GM21381 (cell line): ENCODE measurements at regions not wholly inside any gene's neighbourhood (a gene's known extent, or its start where the extent isn't known, plus 50 kb on each side); places are given as distances from the start of the nearest gene placed in this dataset.

Source experiments
- ATAC-seq: cut with Tn5 transposase; IDR thresholded peaks from one replicate; pipeline ENCODE4 v1.9.1; 2021; ENCODE audit warnings: mild to moderate bottlenecking, moderate library complexity; ENCODE audit not compliant: unreplicated experiment

DNA sequence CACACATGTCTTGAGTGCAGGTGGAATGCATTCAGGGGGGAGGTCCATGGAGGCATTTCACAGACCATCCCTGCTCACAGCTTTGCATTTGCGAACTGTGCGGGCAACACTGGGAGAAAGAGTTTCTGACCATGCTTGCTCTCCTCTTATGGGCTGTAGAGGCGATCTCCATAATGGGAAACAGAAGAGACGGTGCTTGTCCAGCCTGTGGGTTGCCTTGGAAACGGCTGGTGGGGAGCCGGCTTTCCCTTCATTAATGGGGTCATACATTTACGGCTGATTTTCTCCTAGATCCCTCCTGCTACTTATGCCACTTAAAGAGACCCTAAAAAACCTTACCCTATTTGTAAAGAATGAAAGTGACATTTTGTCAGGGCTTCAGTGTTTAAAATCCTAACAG is 147.4 kb downstream of the SOX11 start:
- no peak for ATAC-seq

DNA sequence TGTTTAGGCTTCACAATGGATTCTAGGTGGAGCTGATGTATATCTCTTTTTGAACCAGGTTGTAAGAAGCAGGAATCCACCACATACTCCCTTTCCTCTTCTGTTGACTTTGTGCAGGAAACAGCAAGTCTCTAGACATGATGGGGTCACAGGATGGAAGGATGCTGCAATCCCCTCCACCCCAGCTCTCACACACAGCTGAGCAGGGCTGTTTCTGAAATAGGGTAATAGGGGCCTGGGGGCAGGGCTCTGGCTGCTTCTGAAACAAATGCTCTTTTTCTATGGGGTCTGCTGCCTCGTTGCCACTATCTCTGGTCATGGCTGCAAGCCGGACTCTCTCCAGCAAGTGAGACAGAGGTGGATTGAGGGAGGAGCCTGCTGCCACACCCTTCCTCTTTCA is 148.9 kb downstream of the SOX11 start:
- no peak for ATAC-seq

DNA sequence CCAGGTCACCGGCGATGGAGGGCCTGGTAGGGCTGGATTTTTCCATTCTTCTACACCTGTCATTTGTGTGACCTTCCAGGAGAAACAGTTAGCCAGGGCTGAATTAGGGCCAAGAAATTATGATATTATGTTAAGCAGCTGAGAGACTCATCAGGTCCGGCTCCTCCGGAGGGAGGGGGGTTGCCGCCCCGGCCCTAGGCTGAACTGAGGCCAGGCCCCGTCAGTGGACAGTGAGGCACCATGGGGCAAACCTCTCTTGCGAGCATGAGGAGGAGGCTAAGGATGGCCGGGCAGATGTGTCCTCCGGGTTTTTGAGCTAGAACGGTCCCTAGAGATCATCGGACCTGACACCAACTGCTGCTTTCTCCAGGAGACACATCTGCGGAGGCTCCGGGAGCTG is 150.1 kb downstream of the SOX11 start:
- ATAC-seq, result no peak

DNA sequence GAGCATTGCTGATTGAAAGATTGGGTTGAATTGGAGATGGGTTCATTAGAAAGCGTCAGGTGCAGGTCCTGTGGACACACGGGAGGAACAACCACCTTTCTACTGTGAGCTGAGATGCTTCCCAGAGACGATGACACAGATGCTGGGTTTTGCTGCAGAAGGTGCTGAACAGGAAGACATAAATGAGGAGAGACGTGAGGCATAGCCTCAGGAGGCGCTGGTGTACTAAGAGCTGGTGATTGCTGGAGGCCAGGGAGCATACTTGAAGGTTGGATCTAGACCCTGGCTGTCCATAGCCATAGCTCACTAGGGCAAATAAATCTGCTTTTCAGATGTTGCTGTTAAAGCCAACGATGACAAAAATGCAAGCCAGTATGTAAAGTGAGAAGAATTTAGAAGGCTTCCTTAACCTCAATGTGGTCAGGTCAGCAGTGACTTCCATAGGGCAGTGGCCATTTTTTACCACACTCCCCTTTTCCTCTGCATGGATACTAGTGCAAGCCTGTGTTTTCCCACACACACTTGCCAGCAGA is 153.7 kb downstream of the SOX11 start:
- no peak for ATAC-seq

DNA sequence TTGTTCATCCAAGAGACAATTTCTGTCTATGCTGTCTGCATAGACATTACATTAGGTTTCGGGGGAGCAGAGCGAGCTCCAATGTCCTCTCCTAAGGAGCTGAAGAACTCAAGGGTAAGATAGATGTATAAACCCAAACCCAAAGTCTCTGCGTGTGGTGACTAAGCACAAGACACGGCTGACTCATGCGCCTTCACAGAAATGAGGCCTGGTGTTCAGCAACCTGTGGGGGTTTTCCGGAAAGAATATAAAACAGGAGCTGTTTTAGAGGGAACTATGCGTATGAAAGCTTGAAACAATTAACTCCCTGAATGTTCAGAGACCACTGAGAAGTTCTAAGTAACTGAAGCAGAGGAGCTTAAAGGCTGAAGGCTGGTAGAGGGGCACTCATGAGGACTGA is 154.7 kb downstream of the SOX11 start:
- ATAC-seq, result no peak

DNA sequence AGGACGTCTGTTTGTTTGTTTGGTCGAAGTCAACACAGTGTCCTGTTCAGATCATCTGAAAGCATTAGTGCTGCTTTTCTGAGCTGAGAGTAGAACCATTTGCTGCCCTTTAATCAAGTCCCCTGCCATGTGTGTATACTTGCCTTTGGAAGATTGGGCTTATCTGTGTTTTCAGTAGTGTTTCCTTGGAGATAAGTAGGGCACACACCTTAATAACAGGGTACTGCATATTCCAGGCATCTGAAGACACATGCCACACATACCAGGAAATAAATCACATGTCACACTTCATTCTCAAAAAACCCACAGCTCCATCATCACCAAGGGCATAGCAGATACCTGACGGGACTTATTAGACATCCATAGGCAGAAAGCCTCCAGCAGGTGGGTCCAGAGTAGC is 157.4 kb downstream of the SOX11 start:
- no peak for ATAC-seq

DNA sequence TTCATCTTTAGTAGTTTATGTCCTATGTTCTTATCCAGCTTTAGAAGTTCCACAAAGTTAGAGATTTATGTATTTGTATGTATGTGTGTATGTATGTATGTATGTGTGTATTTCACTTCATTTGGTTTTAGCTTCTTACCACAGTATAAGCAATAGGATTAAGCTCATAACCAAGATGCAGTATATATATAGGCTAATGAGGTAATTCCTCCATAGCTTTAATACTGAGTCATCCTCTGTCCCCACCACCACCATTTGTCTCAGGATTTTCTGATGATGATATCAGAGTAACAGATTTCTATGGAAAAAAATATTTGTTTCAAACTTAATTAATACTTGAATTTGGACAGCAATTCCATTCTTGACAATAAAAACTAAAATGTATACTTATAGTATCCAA is 159.2 kb downstream of the SOX11 start:
- ATAC-seq, result no peak

DNA sequence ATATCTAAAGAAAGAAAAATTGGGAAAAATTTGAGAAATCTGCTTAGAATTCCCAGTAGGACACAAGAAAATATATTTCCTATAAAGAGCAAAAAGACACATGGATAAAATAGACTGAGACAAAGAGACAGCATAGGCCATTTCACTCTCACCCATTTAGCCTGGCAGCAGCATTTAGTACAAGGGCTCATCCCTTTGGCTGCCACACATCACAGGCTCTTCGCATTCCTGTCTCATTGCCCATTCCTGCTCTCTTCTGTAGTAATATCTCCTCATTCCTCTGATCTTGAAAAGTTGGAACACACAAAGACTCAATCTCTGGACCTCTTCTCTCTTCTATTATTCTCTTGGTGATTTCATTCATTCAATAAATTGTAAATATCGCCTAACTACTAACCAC is 162.6 kb downstream of the SOX11 start:
- no peak for ATAC-seq

DNA sequence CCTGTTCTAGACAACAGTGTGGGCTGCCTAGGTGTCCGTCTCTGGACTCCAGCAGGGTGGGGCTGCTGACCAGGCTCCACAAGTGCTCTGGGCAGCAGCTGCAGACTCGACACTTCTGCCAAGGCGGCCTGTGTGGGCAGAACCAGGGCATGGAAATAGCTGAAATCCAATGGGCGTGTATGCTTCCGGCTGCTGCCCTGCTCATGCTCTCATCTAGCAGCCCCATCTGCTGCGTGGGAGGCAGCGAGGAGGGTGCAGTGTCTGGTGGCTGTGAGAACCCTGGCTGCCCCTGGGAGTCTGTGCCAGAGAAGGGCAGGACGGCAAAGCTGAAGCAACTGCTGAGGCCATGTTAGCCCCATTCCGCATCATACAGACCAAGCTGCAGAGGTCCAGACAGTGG is 174.9 kb downstream of the SOX11 start:
- no peak for ATAC-seq

DNA sequence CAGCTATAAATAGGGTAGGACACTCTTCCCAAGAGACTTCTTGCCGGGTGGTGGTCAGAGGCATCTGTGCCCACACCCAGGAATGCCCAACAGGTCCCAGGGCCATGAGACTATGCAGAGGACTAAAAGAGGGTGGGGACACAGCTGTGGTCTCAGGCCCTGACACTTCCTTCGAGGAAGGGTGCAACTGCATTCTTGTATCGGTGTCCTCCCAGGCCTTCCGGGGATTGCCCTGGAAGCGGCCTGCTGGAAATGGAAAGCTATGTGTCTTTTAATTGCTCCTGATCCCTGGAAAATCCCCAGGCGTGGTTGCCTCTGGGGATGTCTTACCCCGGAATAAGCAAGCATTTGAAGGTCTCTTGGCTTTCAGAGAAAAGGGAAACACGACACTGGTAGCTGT is 176.7 kb downstream of the SOX11 start:
- no peak for ATAC-seq

DNA sequence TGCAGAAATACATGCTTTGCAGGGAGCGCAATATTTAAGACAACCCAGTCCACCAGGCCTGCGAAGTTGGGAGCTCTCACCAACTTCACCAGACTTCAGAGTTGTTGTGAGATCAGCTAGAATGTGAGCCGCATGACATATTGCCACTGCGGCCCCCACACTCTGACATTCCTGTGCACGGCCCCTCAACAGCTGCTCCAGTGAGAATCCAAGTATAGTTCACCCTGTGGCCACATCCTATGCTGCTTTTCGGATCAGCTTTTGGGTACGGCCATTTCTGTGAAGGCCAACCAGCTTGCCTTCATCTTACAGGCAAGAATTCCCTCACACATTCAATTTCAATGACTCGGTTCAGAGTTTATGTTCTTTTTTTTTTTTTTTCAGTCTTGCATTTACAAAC is 177.8 kb downstream of the SOX11 start:
- no peak for ATAC-seq

DNA sequence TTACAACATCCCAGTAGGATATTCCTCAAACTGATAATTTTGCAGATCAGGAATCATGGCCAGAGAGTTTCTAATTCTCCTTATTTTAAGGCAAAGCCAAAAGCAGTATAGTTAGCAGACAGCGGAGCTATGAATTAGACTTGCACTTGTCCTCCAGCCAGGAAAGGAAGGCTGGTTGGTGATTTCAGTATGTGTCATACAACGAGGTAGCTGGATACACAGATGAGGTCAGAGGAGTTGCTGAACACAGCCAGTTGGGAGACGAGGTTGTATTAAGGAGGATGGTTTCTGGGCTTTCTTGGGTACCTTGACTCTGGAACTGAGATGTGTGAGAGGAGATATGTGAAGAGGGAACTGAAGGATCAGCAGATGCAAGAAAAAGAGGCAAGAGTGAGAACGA is 185.2 kb downstream of the SOX11 start:
- no peak for ATAC-seq

DNA sequence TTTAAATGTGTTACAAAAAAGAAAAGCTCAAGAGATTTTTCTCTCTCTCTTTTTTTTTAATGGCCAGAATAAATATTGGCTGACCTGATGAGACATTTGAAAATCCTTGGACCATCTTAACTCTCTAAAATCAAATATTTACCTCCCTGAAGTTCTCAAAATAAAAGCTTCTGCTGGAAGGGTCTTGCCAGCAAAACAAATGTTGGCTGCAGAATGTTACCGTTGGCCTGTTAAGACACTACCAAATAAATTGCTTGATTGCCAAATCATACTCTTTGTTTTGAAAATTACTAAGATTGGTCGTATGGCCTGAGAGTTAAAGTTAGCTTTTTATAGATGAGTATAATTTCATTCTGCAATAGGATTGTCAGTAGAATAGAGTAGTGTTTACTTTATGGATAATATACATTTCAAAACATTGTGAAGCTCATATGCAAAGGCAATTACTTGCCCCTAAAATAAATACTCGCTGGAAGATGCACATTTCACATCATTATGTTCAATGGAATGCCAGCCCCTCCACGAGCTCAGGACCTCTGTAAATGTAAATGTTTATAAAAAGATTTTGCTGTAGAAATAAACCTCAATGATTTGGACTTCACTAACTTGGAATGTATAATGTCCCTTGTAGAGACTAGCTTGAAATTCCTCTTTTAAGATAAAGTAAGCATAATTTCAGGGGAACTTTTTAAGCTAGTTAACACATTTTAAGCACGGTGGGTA is 193.4 kb downstream of the SOX11 start:
- no peak for ATAC-seq

DNA sequence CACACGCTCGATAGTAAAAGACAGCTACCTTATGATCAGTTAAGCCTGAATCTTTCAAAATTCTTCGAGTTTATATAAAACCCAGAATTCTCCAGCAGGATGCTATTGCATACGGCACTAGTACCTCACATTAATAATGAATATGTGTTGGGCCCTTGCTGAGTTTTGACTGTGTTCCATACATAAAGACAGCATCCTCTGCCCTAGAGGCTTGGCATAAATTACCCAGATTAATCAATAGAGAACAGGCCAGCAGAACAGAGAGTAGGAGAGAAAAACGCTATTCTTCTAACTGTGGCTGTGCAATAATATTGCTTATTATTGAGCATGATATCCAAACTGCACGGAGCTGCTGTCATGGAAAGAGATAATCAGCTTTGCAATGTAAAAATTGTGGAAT is 194.3 kb downstream of the SOX11 start:
- no peak for ATAC-seq

DNA sequence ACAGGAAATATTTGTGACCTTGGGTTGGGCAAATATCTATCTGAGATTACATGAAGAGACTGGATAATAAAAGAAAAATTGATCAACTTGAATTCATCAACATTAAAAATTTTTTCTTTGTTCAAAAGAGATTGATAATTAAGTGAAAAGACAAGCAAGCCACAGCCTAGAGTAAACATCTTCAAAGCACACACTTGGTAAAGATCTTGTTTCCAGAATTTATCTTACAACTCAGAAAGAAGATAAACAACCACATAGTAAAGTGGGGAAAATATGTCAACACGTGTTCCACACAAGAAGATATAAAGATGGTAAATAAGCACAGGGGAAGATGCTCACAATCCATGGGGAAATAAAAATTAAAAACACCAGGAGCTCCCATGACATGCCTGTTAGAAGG is 195.9 kb downstream of the SOX11 start:
- ATAC-seq, result no peak

DNA sequence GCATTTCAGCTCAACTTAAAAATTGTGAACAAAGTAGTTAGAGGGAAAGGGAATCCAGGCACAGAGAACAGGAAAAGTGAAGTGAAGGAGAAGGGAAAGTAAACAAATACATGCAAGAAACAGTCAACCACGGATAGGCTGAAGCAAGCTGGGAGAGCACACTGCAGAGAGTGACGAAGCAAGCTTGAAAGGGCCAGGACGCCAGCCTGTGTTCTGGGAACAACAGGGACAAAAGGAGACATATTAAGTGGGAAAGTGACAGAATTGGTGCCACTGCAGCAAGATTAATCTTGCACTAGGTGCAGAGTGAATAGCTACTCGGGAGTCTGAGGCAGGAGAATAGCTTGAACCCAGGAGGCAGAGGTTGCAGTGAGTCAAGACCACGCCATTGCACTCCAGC is 197.3 kb downstream of the SOX11 start:
- no peak for ATAC-seq

DNA sequence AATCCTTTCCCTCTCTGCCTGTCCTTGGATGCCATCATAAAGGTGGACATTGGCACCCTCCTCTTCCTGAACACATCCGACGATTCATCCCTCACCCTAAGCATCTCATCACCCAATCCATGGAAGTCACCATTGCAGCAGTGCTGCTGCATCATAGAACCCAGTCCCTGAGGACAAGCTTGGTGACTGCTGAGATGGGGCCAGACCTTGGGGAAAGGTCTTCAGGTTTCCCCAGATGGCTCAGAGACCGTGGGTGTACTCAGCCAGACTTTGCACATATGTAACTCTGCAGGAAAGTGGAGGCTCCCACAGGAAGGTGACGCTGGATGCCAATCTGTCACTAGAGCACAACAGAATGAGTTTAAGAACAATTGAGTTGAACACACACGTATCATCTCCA is 202.2 kb downstream of the SOX11 start:
- no peak for ATAC-seq

DNA sequence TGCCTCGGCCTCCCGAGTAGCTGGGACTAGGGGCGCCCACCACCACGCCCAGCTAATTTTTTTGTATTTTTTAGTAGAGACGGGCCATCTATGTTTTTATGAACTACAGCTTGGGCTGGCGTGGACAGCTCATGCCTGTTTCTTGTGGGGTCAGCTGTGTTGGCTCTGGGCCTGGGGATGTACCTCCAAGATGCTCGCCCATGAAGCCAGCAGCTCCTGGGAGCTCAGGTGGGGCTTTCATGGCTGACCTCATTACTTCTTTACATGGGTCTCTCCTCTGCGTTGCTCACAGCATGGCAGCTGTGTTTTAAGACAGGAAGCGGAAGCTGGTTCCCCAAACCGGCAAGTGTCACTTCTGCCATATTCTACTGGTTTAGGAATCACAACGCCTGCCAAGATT is 203.1 kb downstream of the SOX11 start:
- no peak for ATAC-seq

DNA sequence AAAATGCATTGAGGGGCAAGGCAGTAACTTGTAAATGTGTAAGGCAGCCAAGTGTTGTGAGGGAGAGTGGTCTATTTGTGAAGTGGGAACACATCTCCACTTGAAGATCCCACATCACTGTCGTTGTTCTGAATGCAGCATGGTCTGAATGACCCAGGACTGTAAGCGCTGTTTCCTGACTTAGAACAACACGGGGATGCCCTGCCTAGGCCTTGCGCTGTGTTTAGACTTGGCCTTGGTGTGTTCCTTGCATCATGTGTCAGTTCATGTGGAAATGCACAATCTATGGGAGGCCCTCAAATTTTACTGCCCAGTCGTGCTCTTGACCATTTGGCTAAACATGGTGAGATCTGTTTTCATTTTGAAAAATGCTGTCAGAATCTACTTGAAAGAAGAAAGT is 205.1 kb downstream of the SOX11 start:
- no peak for ATAC-seq

DNA sequence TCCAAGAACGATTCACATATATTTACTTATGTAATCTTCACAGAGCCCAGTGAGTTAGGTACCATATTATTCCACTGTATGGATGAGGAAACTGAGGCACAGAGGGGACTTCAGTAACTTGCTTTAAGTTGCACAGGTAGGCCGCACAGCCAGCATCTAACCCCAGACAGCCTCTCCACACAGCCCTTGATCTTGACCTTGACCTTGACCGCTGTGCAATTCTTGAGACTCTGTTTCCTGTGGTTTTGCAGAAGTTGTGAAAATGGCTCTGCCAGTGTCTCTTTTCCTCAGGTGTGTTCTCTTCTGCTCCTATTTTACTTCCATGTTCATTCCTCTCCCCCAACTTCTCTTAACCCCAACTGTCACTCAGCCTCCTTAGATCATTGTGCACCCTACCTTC is 206.5 kb downstream of the SOX11 start:
- no peak for ATAC-seq

DNA sequence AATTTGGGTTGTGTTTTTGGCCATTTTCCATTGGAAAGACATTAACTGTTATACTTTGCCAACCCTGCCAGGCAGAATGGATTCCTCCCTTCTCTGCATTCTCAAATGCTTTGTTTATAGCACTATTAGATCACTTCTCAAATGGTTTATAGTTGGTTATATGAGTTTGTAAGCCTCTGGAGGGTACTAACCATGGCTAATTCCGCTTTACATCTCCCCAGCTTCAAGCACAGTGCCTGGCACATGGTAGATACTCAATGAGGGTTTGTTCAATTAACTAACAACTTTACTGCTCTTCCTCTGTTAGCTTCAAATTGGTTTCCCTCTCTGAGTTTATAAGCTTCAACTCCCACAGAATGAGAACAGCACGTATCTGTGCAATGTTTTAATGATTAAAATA is 213.5 kb downstream of the SOX11 start:
- ATAC-seq, result no peak

DNA sequence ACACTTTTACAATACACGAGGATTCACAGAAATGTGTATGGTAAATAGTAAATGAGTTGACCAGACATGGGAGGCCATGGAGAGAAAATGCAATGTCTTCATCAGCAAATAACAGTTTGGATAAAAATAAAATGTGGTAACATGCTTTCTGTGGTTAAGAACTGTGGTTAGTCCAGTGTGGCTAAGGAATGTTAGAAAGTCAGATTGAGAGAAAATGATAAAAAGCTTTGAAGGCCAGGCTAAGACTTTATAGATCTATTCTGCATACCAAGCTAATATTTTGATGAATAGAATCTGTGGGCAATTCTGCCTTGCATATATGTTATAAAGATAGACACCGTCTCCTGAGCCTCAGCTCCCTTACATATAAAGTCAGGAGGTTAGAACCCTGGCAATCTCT is 215.9 kb downstream of the SOX11 start:
- no peak for ATAC-seq

DNA sequence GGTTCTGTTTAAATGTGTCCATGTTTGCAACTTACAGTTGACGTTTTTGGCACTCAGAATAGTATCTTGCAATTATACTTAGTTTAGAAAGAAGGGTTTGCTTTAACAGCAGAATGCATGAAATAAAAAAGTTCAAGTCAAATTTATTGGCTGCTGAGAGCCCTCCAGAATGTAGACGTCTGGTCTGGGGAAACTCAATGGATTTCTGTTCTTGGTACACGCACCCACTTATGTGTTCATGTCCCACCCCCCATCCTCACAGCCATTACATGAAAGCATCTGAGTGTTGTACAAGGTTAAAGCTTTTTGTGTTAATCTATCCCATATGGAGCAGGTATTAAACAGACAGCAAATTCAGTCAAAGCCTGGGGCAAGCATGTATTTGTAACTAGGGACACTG is 219.5 kb downstream of the SOX11 start:
- no peak for ATAC-seq
